HFFc6 (cell line): ENCODE measurements at regions not wholly inside any gene's neighbourhood (a gene's known extent, or its start where the extent isn't known, plus 50 kb on each side); places are given as distances from the start of the nearest gene placed in this dataset.

Experiments
- DNase-seq: peaks from one replicate; pipeline ENCODE4 v3.0.0-alpha.2; 2018
- H3K27ac Mint-ChIP-seq: 2 replicates; pipeline ENCODE4 v1.8.0; 2020; ENCODE audit warnings: mild to moderate bottlenecking, mixed read lengths
- H3K27me3 Mint-ChIP-seq: 2 replicates; pipeline ENCODE4 v1.8.0; 2021; ENCODE audit warnings: mild to moderate bottlenecking, moderate library complexity, mixed read lengths; ENCODE audit not compliant: insufficient read depth
- H3K36me3 Mint-ChIP-seq: 2 replicates; pipeline ENCODE4 v1.8.0; 2021; ENCODE audit warnings: low read depth, mixed read lengths
- H3K4me1 Mint-ChIP-seq: 2 replicates; pipeline ENCODE4 v1.8.0; 2020; ENCODE audit warnings: low read depth, mixed read lengths
- H3K4me3 Mint-ChIP-seq: 2 replicates; pipeline ENCODE4 v1.8.0; 2020; ENCODE audit warnings: mild to moderate bottlenecking, moderate library complexity, mixed read lengths
- H3K9me3 Mint-ChIP-seq: 2 replicates; pipeline ENCODE4 v1.8.0; 2020; ENCODE audit warnings: mild to moderate bottlenecking, mixed read lengths
- CTCF ChIP-seq: fragments of 200-600 bp; sonication (generic); IDR thresholded peaks from 2 replicates; pipeline ENCODE4 v1.5.0; 2021; ENCODE audit warnings: antibody characterized with exemption, mild to moderate bottlenecking

GRCh38 chr5:163612358-163613149 lies 107.1 kb downstream of the MAT2B start:
- DNase-seq = no peak
- no peaks in the 10 kb centered on the region for H3K9me3 Mint-ChIP-seq
- H3K27me3 Mint-ChIP-seq = peaks cover 3% of the 10 kb centered on the region; the same call in 1 of the 2 replicates
- no peak overlapping the region for H3K27ac Mint-ChIP-seq
- TF ChIP-seq CTCF = no peak
- H3K36me3 Mint-ChIP-seq = no peaks in the 10 kb centered on the region
- H3K4me3 Mint-ChIP-seq = no peak overlapping the region
- no peaks in the 10 kb centered on the region for H3K4me1 Mint-ChIP-seq

- H3K4me3 Mint-ChIP-seq = no peak overlapping the region
- TF ChIP-seq CTCF = no peak
- no peak for DNase-seq
- H3K9me3 Mint-ChIP-seq = no peaks in the 10 kb centered on the region
- no peak overlapping the region for H3K27ac Mint-ChIP-seq
- no peaks in the 10 kb centered on the region for H3K4me1 Mint-ChIP-seq
- peaks cover 3% of the 10 kb centered on the region; the same call in 1 of the 2 replicates for H3K27me3 Mint-ChIP-seq
- no peaks in the 10 kb centered on the region for H3K36me3 Mint-ChIP-seq
Observed at GRCh38 chr5:163613150-163613442, 107.7 kb downstream of the MAT2B start.

GRCh38 chr5:163614787-163615186 lies 109.4 kb downstream of the MAT2B start:
- no peak overlapping the region for H3K4me3 Mint-ChIP-seq
- DNase-seq = no peak
- H3K9me3 Mint-ChIP-seq = no peaks in the 10 kb centered on the region
- no peaks in the 10 kb centered on the region for H3K36me3 Mint-ChIP-seq
- no peaks in the 10 kb centered on the region for H3K4me1 Mint-ChIP-seq
- no peak for TF ChIP-seq CTCF
- no peak overlapping the region for H3K27ac Mint-ChIP-seq
- peaks cover 3% of the 10 kb centered on the region; the same call in 1 of the 2 replicates for H3K27me3 Mint-ChIP-seq

- H3K4me1 Mint-ChIP-seq = no peaks in the 10 kb centered on the region
- no peak overlapping the region for H3K27ac Mint-ChIP-seq
- no peaks in the 10 kb centered on the region; the same call in 1 of the 2 replicates for H3K27me3 Mint-ChIP-seq
- no peaks in the 10 kb centered on the region for H3K36me3 Mint-ChIP-seq
- no peak overlapping the region for H3K4me3 Mint-ChIP-seq
- H3K9me3 Mint-ChIP-seq = no peaks in the 10 kb centered on the region
- TF ChIP-seq CTCF = no peak
- DNase-seq = no peak
Observed at GRCh38 chr5:163619273-163619934, 114.0 kb downstream of the MAT2B start.

- H3K9me3 Mint-ChIP-seq = no peaks in the 10 kb centered on the region
- H3K27ac Mint-ChIP-seq = no peak overlapping the region
- no peak for DNase-seq
Observed at GRCh38 chr5:163619951-163620350, 114.5 kb downstream of the MAT2B start.

More at GRCh38 chr5:163619951-163620350, 114.5 kb downstream of the MAT2B start:
- H3K4me3 Mint-ChIP-seq = no peak overlapping the region
- H3K27me3 Mint-ChIP-seq = no peaks in the 10 kb centered on the region; the same call in 1 of the 2 replicates
- no peaks in the 10 kb centered on the region for H3K4me1 Mint-ChIP-seq
- TF ChIP-seq CTCF = no peak
- no peaks in the 10 kb centered on the region for H3K36me3 Mint-ChIP-seq
